GM12878 (cell line): ENCODE measurements at regions not wholly inside any gene's neighbourhood (a gene's known extent, or its start where the extent isn't known, plus 50 kb on each side); places are given as distances from the start of the nearest gene placed in this dataset.

Experiments used
- BHLHE40 ChIP-seq, 2 experiments: fragments of 450-650 bp in 1 of 2; IDR thresholded peaks; 2 replicates each; pipeline ENCODE4 v1.6.1; 2011 to 2017; ENCODE audit warnings: low read depth in 2 of 2, borderline replicate concordance in 1 of 2, improper control_type of control experiment in 1 of 2, low read length in 1 of 2, mild to moderate bottlenecking in 1 of 2
- BRCA1 ChIP-seq: IDR thresholded peaks from 2 replicates; pipeline ENCODE4 v1.6.1; 2011; ENCODE audit warnings: low read depth, low read length, improper control_type of control experiment
- FOS ChIP-seq: IDR thresholded peaks from 3 replicates; pipeline ENCODE4 v1.6.1; 2011; ENCODE audit warnings: borderline replicate concordance; ENCODE audit not compliant: insufficient read length; ENCODE audit errors: extremely low read depth
- FOXK2 ChIP-seq: fragments of 450-650 bp; IDR thresholded peaks from 2 replicates; pipeline ENCODE4 v1.6.1; 2017; ENCODE audit warnings: mild to moderate bottlenecking, moderate library complexity
- GATAD2B ChIP-seq: fragments of 450-650 bp; conservative IDR thresholded peaks from 2 replicates; pipeline ENCODE4 v1.6.1; 2017; ENCODE audit warnings: low read depth, mild to moderate bottlenecking, moderate library complexity
- RELA ChIP-seq: fragments of 450-650 bp; IDR thresholded peaks from 2 replicates; pipeline ENCODE4 v1.8.0; 2014; ENCODE audit warnings: borderline replicate concordance; ENCODE audit not compliant: partially characterized antibody
- SPI1 ChIP-seq: IDR thresholded peaks from 2 replicates; pipeline ENCODE4 v1.6.1; 2011; ENCODE audit warnings: low read depth, mild to moderate bottlenecking, low read length, moderate library complexity, borderline replicate concordance; ENCODE audit not compliant: insufficient read depth
- ZZZ3 ChIP-seq: IDR thresholded peaks from 2 replicates; pipeline ENCODE4 v1.6.1; 2011; ENCODE audit warnings: low read depth; ENCODE audit not compliant: control insufficient read depth, insufficient read length
- TF ChIP-seq, protein P1 (sequence below), 3 experiments: IDR thresholded peaks in 2 of 3; conservative IDR thresholded peaks in 1 of 3; 2 replicates each; pipeline ENCODE4 v1.5.1; 2011; ENCODE audit warnings: low read depth in 3 of 3, low read length in 3 of 3, mild to moderate bottlenecking in 3 of 3, control low read depth in 2 of 3, moderate library complexity in 2 of 3, inconsistent platforms in 1 of 3, mixed read lengths in 1 of 3; ENCODE audit not compliant: control insufficient read depth in 2 of 3, insufficient read depth in 1 of 3; ENCODE audit errors: extremely low read depth in 1 of 3
- TF ChIP-seq, protein P2 (sequence below): IDR thresholded peaks from 2 replicates; pipeline ENCODE4 v1.6.1; 2011; ENCODE audit warnings: mild to moderate bottlenecking, low read depth, low read length, moderate library complexity; ENCODE audit not compliant: insufficient replicate concordance
- TF ChIP-seq, protein P3 (sequence below): fragments of 450-650 bp; formaldehyde crosslinking; IDR thresholded peaks from 2 replicates; pipeline ENCODE4 v1.4.0; 2020; ENCODE audit warnings: mild to moderate bottlenecking, moderate library complexity

DNA sequence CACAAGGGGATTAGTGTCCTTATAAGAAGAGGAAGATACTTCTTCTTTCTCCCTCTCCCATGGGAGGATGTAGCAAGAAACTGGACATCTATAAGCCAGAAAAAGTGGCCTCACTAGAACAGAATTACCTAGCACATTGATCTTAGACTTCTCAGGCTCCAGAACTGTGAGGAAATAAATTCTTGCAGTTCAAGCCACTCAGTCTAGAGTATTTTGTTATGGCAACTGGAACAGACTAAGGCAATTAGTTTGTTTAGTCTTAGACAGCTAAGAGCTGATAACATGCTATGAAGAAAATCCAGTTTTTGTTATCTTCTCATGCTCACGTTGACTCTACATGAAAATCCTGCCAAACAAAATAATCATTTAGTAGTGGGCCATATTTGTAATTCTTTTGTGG is 627.6 kb upstream of the PHF14 start:
- no peak for TF ChIP-seq FOS
- no peak for TF ChIP-seq BRCA1
- TF ChIP-seq BHLHE40 (IDR thresholded peaks at IDR 0.05; ENCODE audit: borderline replicate concordance in 1 of 2, low read depth in 2 of 2, low read length in 1 of 2) = no peak
- TF ChIP-seq FOXK2 = no peak
- TF ChIP-seq, protein P1, sequence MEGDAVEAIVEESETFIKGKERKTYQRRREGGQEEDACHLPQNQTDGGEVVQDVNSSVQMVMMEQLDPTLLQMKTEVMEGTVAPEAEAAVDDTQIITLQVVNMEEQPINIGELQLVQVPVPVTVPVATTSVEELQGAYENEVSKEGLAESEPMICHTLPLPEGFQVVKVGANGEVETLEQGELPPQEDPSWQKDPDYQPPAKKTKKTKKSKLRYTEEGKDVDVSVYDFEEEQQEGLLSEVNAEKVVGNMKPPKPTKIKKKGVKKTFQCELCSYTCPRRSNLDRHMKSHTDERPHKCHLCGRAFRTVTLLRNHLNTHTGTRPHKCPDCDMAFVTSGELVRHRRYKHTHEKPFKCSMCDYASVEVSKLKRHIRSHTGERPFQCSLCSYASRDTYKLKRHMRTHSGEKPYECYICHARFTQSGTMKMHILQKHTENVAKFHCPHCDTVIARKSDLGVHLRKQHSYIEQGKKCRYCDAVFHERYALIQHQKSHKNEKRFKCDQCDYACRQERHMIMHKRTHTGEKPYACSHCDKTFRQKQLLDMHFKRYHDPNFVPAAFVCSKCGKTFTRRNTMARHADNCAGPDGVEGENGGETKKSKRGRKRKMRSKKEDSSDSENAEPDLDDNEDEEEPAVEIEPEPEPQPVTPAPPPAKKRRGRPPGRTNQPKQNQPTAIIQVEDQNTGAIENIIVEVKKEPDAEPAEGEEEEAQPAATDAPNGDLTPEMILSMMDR (IDR thresholded peaks at IDR 0.05 in 2 of 3, conservative IDR thresholded peaks at IDR 0.05 in 1 of 3; ENCODE audit: control insufficient read depth in 2 of 3, extremely low read depth in 1 of 3, insufficient read depth in 1 of 3, low read depth in 3 of 3, low read length in 3 of 3) = no peak
- TF ChIP-seq, protein P2, sequence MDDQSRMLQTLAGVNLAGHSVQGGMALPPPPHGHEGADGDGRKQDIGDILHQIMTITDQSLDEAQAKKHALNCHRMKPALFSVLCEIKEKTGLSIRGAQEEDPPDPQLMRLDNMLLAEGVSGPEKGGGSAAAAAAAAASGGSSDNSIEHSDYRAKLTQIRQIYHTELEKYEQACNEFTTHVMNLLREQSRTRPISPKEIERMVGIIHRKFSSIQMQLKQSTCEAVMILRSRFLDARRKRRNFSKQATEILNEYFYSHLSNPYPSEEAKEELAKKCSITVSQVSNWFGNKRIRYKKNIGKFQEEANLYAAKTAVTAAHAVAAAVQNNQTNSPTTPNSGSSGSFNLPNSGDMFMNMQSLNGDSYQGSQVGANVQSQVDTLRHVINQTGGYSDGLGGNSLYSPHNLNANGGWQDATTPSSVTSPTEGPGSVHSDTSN = no peak
- TF ChIP-seq, protein P3, sequence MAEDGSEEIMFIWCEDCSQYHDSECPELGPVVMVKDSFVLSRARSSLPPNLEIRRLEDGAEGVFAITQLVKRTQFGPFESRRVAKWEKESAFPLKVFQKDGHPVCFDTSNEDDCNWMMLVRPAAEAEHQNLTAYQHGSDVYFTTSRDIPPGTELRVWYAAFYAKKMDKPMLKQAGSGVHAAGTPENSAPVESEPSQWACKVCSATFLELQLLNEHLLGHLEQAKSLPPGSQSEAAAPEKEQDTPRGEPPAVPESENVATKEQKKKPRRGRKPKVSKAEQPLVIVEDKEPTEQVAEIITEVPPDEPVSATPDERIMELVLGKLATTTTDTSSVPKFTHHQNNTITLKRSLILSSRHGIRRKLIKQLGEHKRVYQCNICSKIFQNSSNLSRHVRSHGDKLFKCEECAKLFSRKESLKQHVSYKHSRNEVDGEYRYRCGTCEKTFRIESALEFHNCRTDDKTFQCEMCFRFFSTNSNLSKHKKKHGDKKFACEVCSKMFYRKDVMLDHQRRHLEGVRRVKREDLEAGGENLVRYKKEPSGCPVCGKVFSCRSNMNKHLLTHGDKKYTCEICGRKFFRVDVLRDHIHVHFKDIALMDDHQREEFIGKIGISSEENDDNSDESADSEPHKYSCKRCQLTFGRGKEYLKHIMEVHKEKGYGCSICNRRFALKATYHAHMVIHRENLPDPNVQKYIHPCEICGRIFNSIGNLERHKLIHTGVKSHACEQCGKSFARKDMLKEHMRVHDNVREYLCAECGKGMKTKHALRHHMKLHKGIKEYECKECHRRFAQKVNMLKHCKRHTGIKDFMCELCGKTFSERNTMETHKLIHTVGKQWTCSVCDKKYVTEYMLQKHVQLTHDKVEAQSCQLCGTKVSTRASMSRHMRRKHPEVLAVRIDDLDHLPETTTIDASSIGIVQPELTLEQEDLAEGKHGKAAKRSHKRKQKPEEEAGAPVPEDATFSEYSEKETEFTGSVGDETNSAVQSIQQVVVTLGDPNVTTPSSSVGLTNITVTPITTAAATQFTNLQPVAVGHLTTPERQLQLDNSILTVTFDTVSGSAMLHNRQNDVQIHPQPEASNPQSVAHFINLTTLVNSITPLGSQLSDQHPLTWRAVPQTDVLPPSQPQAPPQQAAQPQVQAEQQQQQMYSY (CRISPR knock-in tag) = no peak
- TF ChIP-seq ZZZ3 = no peak
- TF ChIP-seq SPI1 = no peak
- TF ChIP-seq RELA = no peak
- TF ChIP-seq GATAD2B = no peak
